ENCODE measurements at regions not wholly inside any gene's neighbourhood (a gene's known extent, or its start where the extent isn't known, plus 50 kb on each side); places are given as distances from the start of the nearest gene placed in this dataset.

DNA sequence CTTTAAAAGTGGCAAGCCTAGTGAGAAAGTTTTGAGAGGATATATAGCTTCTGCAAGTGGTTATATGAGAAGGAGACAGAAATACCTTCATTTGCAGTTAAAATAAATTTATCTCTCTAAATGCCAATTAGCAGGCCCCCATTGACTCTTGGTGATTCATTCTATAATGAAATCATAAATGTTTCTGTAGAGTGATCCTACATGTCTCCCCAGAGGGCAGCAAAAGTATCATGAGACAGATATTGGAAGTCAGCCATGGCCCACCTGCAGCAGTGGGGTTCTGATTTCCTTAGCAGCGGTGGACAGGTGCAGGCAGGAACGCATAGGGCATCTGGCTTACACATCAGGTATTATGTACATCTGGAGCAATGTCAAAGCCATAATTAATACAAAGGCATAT is 385.4 kb upstream of the SLC10A2 start:
- DNase-seq (ENCODE audit: low read depth in 4 of 4, low spot score in 3 of 4), result no peak

DNA sequence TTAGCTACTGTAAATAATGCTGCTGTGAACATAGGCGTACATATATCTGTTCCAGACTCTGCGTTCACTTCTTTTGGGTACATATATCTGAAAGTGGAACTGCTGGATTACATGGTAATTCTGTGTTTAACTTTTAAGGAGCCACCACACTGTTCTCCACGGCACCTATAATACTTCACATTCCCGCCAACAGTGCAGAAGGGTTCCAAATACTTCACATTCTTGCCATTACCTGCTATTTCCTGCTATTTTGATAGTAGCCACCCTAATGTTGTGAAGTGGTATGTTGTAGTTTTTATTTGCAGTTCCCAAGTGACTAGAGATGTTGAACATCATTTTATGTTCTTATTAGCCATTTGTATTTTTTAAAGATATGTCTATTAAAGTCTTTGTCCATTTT is 377.4 kb upstream of the SLC10A2 start:
- DNase-seq (ENCODE audit: low read depth in 4 of 4, low spot score in 3 of 4), result no peak

DNA sequence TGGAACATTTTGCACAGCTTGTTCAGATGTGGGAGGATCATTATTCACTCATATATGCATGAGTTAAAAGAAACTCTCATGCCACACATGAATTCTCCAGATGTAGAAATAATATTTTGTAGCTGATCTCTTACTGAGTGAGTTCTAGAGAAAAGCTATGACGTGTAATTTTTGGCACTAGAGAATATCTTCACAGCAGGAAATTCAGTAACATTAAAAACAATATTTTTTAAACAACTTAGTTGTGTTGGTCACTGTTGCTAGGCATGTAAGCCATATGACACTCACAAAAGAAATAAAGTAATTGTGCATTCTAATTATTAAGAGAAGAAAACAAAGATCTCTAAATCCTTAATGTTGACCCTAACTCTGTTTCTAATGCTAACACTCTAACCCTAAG is 371.4 kb upstream of the SLC10A2 start:
- DNase-seq (ENCODE audit: low read depth in 4 of 4, low spot score in 3 of 4), result no peak

DNA sequence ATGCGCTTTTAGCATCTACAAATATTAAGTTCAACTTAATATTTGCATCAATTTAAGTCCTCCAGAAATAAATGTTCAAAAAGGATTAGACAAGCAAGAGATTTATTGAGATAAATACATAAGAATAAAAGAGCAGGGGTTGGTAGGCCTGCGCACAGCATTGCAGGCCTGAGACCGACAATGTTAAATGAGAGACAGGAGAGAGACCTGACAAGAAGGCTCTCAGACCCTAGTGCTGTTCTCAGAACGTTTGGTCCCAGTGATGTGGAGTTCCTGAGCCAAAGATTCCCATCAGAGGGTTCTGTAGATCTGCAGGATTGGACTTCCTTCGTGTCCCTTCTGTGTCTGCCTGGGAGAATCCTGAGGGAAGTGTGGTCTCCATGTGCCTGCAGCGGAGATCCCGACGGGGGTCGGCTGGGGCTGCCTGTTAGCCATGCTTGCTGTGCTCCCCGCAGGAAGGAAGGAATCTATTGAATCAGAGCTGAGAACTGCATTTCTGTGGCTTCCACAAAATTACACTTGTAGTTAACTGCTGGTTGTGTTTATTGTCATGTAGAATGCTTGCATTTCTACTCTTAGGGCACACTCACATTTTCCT is 369.9 kb upstream of the SLC10A2 start:
- DNase-seq (ENCODE audit: low read depth in 4 of 4, low spot score in 3 of 4), result no peak

DNA sequence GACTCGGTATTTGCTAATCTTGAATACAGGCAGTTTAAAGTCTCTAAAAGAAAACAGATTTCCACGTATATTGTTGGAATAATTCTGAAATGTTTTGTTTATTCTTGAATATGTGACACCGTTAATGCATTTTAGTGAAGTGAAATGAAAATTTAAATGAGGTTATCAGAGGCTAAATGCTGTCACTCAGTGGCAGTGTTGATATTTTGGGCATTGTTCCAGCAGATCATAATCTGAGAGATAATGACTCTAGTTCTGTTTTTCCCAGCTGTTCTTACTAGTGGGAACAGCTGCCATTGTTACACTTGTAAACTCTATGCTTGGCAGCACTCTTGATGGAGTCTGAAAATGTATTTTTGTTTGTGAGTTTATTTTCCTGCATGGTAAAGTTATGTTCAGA is 365.6 kb upstream of the SLC10A2 start:
- DNase-seq (ENCODE audit: low read depth in 4 of 4, low spot score in 3 of 4), result no peak

DNA sequence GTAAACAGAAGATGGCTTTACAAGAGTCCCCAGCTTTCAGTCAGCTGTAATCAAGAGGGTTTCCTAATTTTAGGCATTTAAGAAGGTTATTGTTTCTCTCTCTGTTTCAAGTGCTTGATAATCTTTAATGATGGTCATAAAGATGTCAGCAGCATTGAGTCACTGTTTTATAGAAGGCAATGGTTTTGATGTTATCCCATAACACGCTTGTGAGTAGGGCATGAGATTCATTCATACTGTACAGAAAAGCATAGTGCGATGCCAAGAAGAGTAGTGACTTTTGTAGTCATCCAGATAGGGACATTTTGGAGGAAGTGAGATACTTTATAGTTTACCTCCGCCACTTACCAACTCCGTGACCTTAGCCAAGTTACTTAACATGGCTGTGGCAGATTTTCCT is 364.2 kb upstream of the SLC10A2 start:
- DNase-seq (ENCODE audit: low read depth in 4 of 4, low spot score in 3 of 4), result no peak

DNA sequence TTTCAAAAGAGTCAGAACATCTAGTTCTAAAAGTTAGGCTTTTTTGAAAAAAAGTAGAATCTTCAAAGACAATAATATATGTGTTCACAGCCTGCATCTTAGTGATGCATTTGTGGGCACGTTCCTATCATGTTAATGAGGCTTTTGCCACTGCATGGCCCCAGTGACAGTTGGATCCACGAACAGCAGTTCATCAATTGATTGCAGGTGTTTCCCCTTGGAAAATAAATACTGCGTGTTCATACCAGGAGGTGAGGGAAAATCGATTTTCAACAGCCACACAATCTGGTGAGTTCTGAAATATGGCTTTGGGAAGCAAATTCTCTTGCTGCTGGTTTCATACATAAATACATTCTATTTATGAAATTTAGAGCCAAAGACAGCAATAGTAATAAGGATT is 343.8 kb upstream of the SLC10A2 start:
- no peak for DNase-seq (ENCODE audit: low read depth in 4 of 4, low spot score in 3 of 4)

DNA sequence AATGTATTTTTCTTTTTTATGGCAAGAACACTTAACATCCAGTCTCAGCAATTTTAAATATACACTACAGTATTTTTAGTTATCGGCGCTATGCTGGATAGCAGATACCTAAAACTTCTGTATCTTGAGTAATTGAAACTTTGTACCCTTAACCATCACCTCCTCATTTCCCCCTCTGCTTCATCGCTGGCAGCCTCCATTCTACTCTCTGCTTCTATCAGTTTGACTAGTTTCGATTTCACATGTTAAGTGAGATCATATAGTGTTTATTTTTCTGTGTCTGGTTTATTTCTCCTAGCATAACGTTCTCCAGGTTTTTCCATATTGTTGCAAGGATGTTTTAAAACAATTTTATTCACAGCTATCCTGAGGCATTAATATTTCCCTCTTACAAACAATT is 340.8 kb upstream of the SLC10A2 start:
- DNase-seq (ENCODE audit: low read depth in 4 of 4, low spot score in 3 of 4), result no peak

DNA sequence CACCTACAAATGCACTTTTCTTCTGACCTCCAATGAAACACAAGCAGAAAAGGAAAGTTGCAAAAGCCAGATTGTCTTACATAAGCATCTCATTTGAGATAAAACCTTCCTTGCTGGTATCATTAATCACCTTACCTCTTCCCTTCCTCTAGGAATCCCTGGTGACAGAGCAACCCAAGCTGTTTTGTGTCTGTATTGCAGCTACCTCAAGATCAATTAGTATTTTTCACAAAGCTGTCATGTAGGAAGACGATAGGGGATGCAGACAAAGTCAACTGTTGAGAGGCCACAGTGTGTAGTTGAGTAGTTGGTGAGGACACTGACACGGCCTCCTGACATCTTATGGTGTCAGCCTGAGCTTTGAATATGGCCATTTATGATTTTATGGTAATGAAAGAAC is 339.1 kb upstream of the SLC10A2 start:
- DNase-seq (ENCODE audit: low read depth in 4 of 4, low spot score in 3 of 4), result no peak

DNA sequence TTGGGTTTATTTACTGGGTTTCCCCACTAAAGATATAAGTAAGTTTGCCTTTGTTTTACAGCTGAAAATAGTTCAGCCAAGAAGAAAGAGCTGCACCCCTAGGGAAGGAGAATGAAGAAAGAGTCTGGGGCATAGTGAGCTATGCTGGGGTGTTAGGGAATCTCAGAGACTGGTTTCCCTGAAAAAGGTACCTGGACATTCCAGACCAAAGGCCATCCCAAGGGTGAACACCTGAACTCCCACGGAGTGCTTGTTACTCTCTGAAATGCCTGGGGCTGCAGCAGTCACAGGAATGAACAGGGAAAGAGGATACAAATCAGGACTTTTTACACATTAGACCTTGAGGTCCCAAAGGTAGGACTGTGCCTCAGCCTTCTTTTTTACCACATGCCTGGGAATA is 337.6 kb upstream of the SLC10A2 start:
- no peak for DNase-seq (ENCODE audit: low read depth in 4 of 4, low spot score in 3 of 4)

DNA sequence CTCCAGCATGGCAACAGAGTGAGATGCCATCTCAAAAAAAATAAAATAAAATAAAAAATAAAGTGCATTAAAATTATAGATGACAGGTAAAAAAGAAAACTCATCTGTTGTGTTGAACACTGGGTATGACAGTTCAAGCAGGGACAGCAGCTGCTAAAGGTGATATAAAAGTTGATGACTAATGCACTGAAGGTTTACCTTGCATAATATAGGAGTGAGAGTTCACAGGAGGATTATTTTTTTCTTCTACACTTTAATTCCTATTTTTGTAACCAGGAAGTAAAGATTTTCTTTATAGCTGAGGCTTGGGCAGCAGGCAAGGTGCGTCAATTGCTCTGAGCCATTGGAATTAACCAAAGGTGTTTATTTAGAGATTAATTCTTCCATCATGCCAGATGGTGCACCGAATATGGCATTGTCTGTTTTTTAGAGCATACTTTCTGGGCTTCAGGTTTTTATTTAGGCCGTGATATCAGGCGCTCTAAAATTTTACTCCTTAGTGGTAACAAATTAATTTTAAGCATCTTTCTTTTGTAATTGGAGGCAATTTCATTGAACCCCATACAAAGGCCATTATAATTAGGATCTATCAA is 337.0 kb upstream of the SLC10A2 start:
- DNase-seq (ENCODE audit: low read depth in 4 of 4, low spot score in 3 of 4), result no peak

DNA sequence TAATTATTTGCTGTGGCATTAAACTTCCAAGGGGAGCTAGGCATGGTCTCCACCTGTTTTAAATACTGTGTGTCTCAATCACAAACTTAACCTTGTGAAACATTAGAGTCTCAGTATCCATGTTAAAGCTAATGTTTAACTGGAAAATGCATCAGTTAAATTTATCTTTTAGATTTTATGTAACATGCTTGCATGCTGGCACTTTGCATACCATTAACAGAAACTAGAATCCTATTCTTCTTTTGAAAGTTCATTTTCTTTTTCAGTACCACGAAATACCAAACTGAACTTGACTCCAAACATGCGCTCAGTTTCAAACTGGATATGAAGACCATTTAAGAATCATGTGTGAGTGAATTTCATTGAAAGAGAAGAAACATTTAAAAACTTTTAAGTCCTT is 328.9 kb upstream of the SLC10A2 start:
- DNase-seq (ENCODE audit: low read depth in 4 of 4, low spot score in 3 of 4), result no peak

DNA sequence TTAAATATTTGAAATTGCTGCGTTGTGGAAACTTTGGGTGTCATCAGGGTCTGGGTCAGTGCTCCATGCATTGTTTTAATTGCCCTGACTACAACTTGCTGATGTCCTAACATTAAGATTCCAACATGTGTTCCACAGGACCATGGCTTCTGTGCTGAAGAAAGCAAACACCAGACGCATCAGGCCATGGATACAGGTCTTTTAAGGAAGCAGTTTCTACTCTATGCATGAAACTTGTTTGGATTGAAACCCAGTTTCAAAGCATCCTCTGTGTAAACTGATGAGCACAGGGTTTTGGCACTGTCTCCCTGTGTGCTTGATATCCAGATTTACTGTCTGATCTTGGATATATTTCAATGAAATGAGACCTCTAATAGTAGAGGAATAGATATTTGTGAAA is 328.4 kb upstream of the SLC10A2 start:
- no peak for DNase-seq (ENCODE audit: low read depth in 4 of 4, low spot score in 3 of 4)

DNA sequence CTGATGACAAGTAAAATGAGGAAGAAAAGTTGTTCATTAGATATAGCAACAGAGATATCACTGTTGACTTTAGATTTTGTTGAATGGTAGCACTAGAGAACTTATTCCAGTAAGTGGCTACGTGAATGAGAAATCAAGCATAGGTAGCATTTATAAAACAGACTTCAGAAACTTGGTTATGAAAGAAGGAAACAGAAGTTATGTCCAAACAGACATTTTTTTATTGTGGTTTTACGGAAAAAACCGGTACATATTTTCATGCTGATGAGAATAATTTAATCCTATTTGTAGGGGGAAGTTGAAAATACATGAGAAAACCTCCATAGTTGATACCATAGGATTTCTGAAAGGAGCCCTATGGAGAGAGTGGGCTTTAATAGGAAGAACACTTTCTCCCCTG is 325.7 kb upstream of the SLC10A2 start:
- no peak for DNase-seq (ENCODE audit: low read depth in 4 of 4, low spot score in 3 of 4)

DNA sequence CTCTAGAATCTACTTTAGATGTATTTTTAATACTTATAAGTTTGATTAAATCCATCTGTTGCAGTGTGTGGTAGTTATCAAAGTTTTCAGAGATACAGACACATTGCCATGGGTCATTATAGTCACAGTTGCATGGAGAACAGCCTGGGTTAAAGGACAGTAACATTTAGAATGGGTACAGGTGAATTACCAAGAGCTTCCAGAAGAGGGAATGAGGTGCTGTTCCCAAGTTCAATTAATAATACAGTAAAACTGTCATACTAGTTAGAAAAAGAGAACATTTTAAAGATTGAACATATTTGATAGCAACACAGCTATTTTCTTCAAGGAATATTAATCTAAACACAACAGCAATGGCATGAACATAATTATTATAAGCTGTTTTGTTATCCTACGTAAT is 322.6 kb upstream of the SLC10A2 start:
- no peak for DNase-seq (ENCODE audit: low read depth in 4 of 4, low spot score in 3 of 4)

DNA sequence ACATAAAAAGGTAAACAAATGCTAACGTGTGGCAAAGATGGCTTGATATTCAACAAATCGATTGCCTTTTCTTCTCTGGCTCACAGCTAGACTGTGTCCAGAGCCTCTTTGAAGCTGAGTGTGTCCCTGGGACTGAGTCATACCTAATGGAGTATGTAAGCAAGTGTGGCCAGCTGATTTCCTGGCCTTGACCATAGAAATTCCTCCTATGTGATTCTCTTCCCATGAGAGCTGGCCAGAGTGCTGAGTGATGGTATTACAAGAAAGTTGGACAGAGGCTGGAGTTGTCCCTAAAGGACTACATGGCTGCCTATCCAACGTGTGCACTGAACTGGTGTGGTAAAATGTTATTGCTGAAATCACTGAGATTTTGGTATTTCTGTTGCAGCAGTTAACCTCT is 320.1 kb upstream of the SLC10A2 start:
- DNase-seq (ENCODE audit: low read depth in 4 of 4, low spot score in 3 of 4), result no peak

DNA sequence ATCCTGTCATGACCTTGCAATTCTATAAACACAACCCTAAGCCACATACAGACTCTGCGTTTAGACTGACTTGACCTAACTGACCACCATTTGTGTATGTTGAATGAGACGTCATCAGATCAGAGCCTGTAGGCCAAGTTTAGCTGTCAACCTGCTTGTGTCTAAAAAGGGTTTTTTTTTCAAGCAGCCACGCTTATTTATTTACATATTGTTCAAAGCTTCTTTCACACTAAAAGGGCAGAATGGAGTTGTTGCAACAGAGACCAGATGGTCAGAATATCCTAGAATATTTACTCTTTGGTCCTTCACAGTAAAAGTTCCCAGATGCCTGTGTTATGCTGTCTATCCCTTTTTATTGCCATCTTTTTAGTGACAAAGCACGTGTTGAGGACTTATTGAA is 307.7 kb upstream of the SLC10A2 start:
- DNase-seq (ENCODE audit: low read depth in 4 of 4, low spot score in 3 of 4), result no peak

DNA sequence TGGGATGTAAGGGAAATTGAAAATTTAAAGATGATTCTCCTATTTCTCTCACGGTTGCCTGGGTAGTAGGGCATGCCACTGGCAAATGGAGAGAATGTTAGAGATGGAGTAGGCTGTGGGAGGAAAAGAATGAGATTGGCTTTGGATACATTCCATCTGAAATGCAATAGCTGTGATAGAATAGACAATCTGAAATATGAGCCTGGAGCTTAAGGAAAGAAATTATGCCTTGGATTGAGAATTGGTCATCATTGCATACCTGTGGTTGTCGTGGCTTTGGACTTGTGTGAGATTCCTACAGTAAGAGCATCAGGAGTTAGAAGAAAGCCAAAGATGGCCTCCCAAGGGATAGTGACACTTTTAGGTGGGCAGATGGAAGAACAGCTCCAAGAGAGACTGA is 305.1 kb upstream of the SLC10A2 start:
- no peak for DNase-seq (ENCODE audit: low read depth in 4 of 4, low spot score in 3 of 4)

DNA sequence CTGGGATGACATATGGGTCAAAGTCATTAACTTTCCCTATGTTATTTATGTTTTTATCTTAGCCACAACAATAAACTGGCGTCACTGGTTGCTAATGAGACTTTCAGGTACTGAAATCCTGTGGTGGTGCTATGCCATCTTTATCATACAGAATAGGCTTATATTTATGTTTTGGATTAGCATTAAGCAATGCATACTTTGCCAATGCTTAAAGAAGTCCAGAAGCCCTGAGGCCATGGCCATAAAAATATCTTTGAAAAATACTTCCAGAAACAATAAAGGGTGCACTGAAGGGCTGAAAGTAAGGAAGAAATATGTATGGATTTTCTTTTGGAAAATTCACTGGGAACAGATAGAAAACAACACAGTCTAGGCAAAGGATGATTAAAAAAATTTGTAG is 304.6 kb upstream of the SLC10A2 start:
- no peak for DNase-seq (ENCODE audit: low read depth in 4 of 4, low spot score in 3 of 4)

DNA sequence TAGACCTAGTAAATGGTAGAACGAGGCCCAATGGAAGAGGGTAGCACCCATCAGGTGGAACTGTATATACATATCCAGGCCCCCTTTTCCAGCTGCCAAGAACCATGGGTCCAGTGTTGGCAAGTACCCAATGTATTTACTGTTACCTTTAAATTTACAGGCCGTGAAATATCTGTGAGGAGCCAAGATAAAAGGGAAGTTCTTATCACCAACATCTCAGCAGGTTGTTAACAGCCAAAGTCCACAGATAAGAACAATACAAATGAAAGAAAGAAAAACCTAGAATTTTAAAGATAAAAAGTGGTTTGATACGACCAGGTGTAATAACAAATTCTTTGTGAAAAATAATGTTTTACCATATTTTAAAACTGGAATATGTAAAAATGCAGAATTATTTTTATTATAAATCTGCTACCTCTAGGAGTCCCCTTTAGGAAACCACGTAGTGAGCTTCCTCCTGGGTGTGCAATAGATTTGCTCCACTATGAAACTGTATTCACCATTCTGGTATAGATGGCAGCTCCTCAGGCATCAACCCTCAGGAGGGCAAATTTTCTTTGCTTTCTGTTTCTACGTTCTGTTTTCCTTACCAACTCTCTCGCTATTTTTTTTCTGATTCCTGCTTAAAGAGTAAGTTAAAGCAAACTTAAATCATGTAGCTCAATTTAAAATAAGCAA is 292.2 kb upstream of the SLC10A2 start:
- DNase-seq (ENCODE audit: low read depth in 4 of 4, low spot score in 3 of 4), result no peak

DNA sequence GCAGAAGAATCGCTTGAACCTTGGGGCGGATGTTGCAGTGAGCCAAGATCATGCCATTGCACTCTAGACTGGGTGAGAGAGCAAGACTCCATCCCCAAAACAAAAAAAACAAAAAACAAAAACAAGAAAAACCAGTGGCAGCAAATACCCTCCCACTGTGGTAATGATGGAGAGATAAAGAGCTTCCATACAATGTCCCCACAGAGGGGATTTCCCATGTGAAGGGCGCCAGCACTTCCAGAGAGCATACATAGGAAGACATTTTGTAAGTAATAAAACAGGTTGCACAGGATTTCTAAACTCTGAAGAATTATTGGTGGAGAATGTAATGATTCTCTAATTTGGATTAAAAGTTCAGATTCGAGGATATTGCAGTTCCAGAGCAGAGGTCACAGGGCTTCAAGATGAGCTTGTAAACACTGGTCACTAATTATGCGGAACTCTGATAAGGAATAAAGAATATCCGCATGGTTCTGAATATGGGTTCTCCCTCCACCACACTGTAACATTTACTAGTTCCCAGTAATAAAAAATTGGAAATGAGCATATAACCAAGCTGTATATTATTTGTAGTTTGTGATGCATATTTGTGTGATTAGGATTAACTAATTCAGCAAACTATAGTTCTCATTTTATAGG is 290.1 kb upstream of the SLC10A2 start:
- no peak for DNase-seq (ENCODE audit: low read depth in 4 of 4, low spot score in 3 of 4)

DNA sequence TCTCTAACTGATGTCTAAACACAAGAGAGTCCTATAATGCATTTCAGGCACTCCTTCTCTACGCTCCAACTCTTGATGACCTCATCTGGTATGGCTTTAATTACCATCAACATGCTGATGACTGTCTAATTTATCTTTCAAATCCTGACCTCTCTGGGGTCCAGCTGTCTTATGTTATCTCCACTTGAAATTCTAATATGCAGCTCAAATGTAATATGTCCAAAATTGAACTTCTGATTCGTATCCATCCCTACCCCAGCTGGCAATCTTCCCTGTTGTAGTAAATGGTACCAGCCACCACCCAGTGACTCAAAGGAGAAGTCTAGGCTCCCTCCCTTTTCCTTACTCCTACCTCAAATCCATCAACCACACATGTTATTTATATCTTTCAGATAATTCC is 288.0 kb upstream of the SLC10A2 start:
- no peak for DNase-seq (ENCODE audit: low read depth in 4 of 4, low spot score in 3 of 4)
